ENCODE measurements at regions not wholly inside any gene's neighbourhood (a gene's known extent, or its start where the extent isn't known, plus 50 kb on each side); places are given as distances from the start of the nearest gene placed in this dataset.

- Histone ChIP-seq H3K4me3 (no peak overlapping the region), H3K9me3 (peaks cover 21% of the 10 kb centered on the region), H3K4me1 (no peaks in the 10 kb centered on the region), H3K4me2 (no peak overlapping the region), H3K27ac (no peak overlapping the region)
- ChIA-PET CTCF (interaction anchor here (1.5 kb wide), 1 partner anchor 689 kb away, joined by 3 read pairs; no protein-coding TSS in a partner anchor), POLR2A (no interaction called here)
- DNase-seq (ENCODE audit: low read depth in 1 of 2, low spot score in 1 of 2) (no peak), FAIRE-seq (no peak), ATAC-seq (no peak)
- TF ChIP-seq NR3C1 (IDR thresholded peaks at IDR 0.05) (no peak), HEYL (CRISPR knock-in tag; IDR thresholded peaks at IDR 0.05) (no peak), PHF8 (IDR thresholded peaks at IDR 0.05; ENCODE audit: borderline replicate concordance, low read depth) (no peak), RFX5 (IDR thresholded peaks at IDR 0.05) (no peak), SREBF2 (IDR thresholded peaks at IDR 0.05) (no peak), ESRRA (IDR thresholded peaks at IDR 0.05; ENCODE audit: borderline replicate concordance, low read length) (no peak), FOSB (CRISPR knock-in tag; IDR thresholded peaks at IDR 0.05) (no peak), EHMT2 (IDR thresholded peaks at IDR 0.05; ENCODE audit: low read depth) (no peak), HOXB5 (CRISPR knock-in tag; IDR thresholded peaks at IDR 0.05) (no peak)
- WGBS (ENCODE audit: missing lambda C conversion rate) = 26% methylated on average over 4 of the region's 4 CpGs
These were observed 82.3 kb upstream of the CST7 start for GRCh38 chr20:24866742-24867141.

GRCh38 chr20:24867556-24867955 lies 81.5 kb upstream of the CST7 start:
- CTCF ChIA-PET = interaction anchor here (0.9 to 1.5 kb wide), 3 partner anchors 11 to 690 kb away, joined by 3 to 5 read pairs (median 3); no protein-coding TSS in a partner anchor
- POLR2A ChIA-PET = no interaction called here
- ATAC-seq = no peak
- peaks cover 21% of the 10 kb centered on the region for H3K9me3 ChIP-seq
- no peak for DNase-seq (ENCODE audit: low read depth in 1 of 2, low spot score in 1 of 2)
- no peak for FAIRE-seq
- TF ChIP-seq MAX (IDR thresholded peaks at IDR 0.05) = no peak
- H3K4me3 ChIP-seq = no peak overlapping the region
- H3K4me2 ChIP-seq = no peak overlapping the region
- WGBS (ENCODE audit: missing lambda C conversion rate) = 49% methylated on average over 8 of the region's 8 CpGs
- no peak overlapping the region for H3K27ac ChIP-seq
- H3K4me1 ChIP-seq = no peaks in the 10 kb centered on the region

- TF ChIP-seq TP53 (CRISPR knock-in tag; IDR thresholded peaks at IDR 0.05) (no peak), HOXA7 (CRISPR knock-in tag; IDR thresholded peaks at IDR 0.05) (no peak), USF2 (IDR thresholded peaks at IDR 0.05) (no peak), FOSL2 (IDR thresholded peaks at IDR 0.05) (no peak), FOSL2 (CRISPR knock-in tag; IDR thresholded peaks at IDR 0.05) (no peak)
- no peak overlapping the region for H3K4me2 ChIP-seq
- ChIA-PET POLR2A (no interaction called here), CTCF (interaction anchor here (0.7 to 1.5 kb wide), 4 partner anchors 12 to 691 kb away, joined by 3 to 5 read pairs (median 3); no protein-coding TSS in a partner anchor)
- DNase-seq (ENCODE audit: low read depth in 1 of 2, low spot score in 1 of 2) = no peak
- peaks cover 21% of the 10 kb centered on the region for H3K9me3 ChIP-seq
- H3K4me1 ChIP-seq = no peaks in the 10 kb centered on the region
- FAIRE-seq = no peak
- H3K27ac ChIP-seq = no peak overlapping the region
- WGBS (ENCODE audit: missing lambda C conversion rate) = 39% methylated on average over 10 of the region's 10 CpGs
- no peak overlapping the region for H3K4me3 ChIP-seq
- ATAC-seq = no peak
These were observed 80.6 kb upstream of the CST7 start for GRCh38 chr20:24868396-24868927.

- ATAC-seq = no peak
- no peak for DNase-seq (ENCODE audit: low read depth in 1 of 2, low spot score in 1 of 2)
- Histone ChIP-seq H3K4me1 (no peaks in the 10 kb centered on the region), H3K27ac (no peak overlapping the region), H3K4me3 (no peak overlapping the region), H3K9me3 (peaks cover 21% of the 10 kb centered on the region), H3K4me2 (no peak overlapping the region)
- FAIRE-seq = no peak
- TF ChIP-seq RAD21 (conservative IDR thresholded peaks at IDR 0.05 in 1 of 2, IDR thresholded peaks at IDR 0.05 in 1 of 2) = no peak
- TF ChIP-seq ESRRA (IDR thresholded peaks at IDR 0.05; ENCODE audit: borderline replicate concordance, low read length) = no peak
- no peak for TF ChIP-seq NPAS2 (CRISPR knock-in tag; IDR thresholded peaks at IDR 0.05; ENCODE audit: borderline replicate concordance)
- no peak for TF ChIP-seq SMC3 (IDR thresholded peaks at IDR 0.05)
- no peak for TF ChIP-seq HEYL (CRISPR knock-in tag; IDR thresholded peaks at IDR 0.05)
- TF ChIP-seq MYC (IDR thresholded peaks at IDR 0.05; ENCODE audit: borderline replicate concordance, low read length) = no peak
- no peak for TF ChIP-seq FOSL2 (IDR thresholded peaks at IDR 0.05)
- TF ChIP-seq FOSL2 (CRISPR knock-in tag; IDR thresholded peaks at IDR 0.05) = no peak
- no peak for TF ChIP-seq REST (IDR thresholded peaks at IDR 0.05)
- TF ChIP-seq MAFK (IDR thresholded peaks at IDR 0.05; ENCODE audit: partially characterized antibody) = no peak
- TF ChIP-seq CBX2 (IDR thresholded peaks at IDR 0.05; ENCODE audit: borderline replicate concordance, low read depth) = no peak
- ChIA-PET CTCF (no interaction called here), POLR2A (no interaction called here)
- WGBS (ENCODE audit: missing lambda C conversion rate) = 44% methylated on average over 6 of the region's 6 CpGs
These were observed 80.1 kb upstream of the CST7 start for GRCh38 chr20:24868959-24869358.

Measured in A549 (cell line).